Gastroesophageal sphincter (tissue), 3 donors: ENCODE measurements at regions not wholly inside any gene's neighbourhood (a gene's known extent, or its start where the extent isn't known, plus 50 kb on each side); places are given as distances from the start of the nearest gene placed in this dataset.

Experiments used
- POLR2AphosphoS5 ChIP-seq: sonication (generic); formaldehyde crosslinking; IDR thresholded peaks from one replicate; pipeline ENCODE4 v1.6.1; 2017; ENCODE audit warnings: antibody characterized with exemption
- TF ChIP-seq, protein P1 (sequence below), 4 experiments: fragments of 200-600 bp in 2 of 4; fragments of 450-650 bp in 2 of 4; sonication (generic) in 1 of 4; IDR thresholded peaks; one replicate each; pipeline ENCODE4 v1.5.1; 2017 to 2019; ENCODE audit warnings: antibody characterized with exemption in 4 of 4, mild to moderate bottlenecking in 2 of 4, moderate library complexity in 2 of 4

- TF ChIP-seq, protein P1, sequence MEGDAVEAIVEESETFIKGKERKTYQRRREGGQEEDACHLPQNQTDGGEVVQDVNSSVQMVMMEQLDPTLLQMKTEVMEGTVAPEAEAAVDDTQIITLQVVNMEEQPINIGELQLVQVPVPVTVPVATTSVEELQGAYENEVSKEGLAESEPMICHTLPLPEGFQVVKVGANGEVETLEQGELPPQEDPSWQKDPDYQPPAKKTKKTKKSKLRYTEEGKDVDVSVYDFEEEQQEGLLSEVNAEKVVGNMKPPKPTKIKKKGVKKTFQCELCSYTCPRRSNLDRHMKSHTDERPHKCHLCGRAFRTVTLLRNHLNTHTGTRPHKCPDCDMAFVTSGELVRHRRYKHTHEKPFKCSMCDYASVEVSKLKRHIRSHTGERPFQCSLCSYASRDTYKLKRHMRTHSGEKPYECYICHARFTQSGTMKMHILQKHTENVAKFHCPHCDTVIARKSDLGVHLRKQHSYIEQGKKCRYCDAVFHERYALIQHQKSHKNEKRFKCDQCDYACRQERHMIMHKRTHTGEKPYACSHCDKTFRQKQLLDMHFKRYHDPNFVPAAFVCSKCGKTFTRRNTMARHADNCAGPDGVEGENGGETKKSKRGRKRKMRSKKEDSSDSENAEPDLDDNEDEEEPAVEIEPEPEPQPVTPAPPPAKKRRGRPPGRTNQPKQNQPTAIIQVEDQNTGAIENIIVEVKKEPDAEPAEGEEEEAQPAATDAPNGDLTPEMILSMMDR (IDR thresholded peaks at IDR 0.05), result no peak
- no peak for TF ChIP-seq POLR2AphosphoS5
Observed at GRCh38 chr2:8049176-8049575, 632.7 kb upstream of the ID2 start.
